Endodermal cell (in vitro differentiated cells): ENCODE measurements at regions not wholly inside any gene's neighbourhood (a gene's known extent, or its start where the extent isn't known, plus 50 kb on each side); places are given as distances from the start of the nearest gene placed in this dataset.

Source experiments
- DNase-seq: peaks from one replicate; pipeline ENCODE4 v3.0.0-alpha.2; 2017
- H3K27ac ChIP-seq: 2 replicates; pipeline ENCODE4 v1.5.1; 2013; ENCODE audit warnings: mild to moderate bottlenecking, low read depth, low read length, moderate library complexity
- H3K27me3 ChIP-seq: 2 replicates; pipeline ENCODE4 v1.6.1; 2013; ENCODE audit warnings: mild to moderate bottlenecking, low read length, moderate library complexity; ENCODE audit not compliant: insufficient read depth, control insufficient read depth, poor library complexity, severe bottlenecking
- H3K36me3 ChIP-seq: 2 replicates; pipeline ENCODE4 v1.7.0; 2013; ENCODE audit warnings: mild to moderate bottlenecking, low read length, moderate library complexity; ENCODE audit not compliant: control insufficient read depth, insufficient read depth
- H3K4me1 ChIP-seq: one replicate; pipeline ENCODE4 v1.7.0; 2013; ENCODE audit warnings: low read length; ENCODE audit not compliant: control insufficient read depth, insufficient read depth
- H3K4me3 ChIP-seq: 2 replicates; pipeline ENCODE4 v1.5.1; 2013; ENCODE audit warnings: mild to moderate bottlenecking, low read length, moderate library complexity
- H3K9ac ChIP-seq: 2 replicates; pipeline ENCODE4 v1.6.1; 2013; ENCODE audit warnings: mild to moderate bottlenecking, low read length, moderate library complexity; ENCODE audit not compliant: poor library complexity, severe bottlenecking; ENCODE audit errors: extremely low read depth
- H3K9me3 ChIP-seq: 2 replicates; pipeline ENCODE4 v1.6.1; 2013; ENCODE audit warnings: mild to moderate bottlenecking, low read length, moderate library complexity; ENCODE audit not compliant: control insufficient read depth
- H3K27ac Mint-ChIP-seq: 2 replicates; pipeline ENCODE4 v1.8.0; 2020; ENCODE audit warnings: mixed read lengths
- H3K27me3 Mint-ChIP-seq: 2 replicates; pipeline ENCODE4 v1.8.0; 2021; ENCODE audit warnings: mild to moderate bottlenecking, mixed read lengths; ENCODE audit not compliant: insufficient read depth
- H3K36me3 Mint-ChIP-seq: 2 replicates; pipeline ENCODE4 v1.8.0; 2020; ENCODE audit warnings: low read depth, mixed read lengths
- H3K4me1 Mint-ChIP-seq: 2 replicates; pipeline ENCODE4 v1.8.0; 2020; ENCODE audit warnings: mixed read lengths
- H3K4me3 Mint-ChIP-seq: 2 replicates; pipeline ENCODE4 v1.8.0; 2020; ENCODE audit warnings: mild to moderate bottlenecking, moderate library complexity, mixed read lengths
- H3K9me3 Mint-ChIP-seq: 2 replicates; pipeline ENCODE4 v1.8.0; 2020; ENCODE audit warnings: mild to moderate bottlenecking, mixed read lengths
- CTCF ChIP-seq: fragments of 200-600 bp; sonication (generic); conservative IDR thresholded peaks from 2 replicates; pipeline ENCODE4 v1.5.0; 2021; ENCODE audit warnings: antibody characterized with exemption, mild to moderate bottlenecking
- WGBS, 2 experiments: methylation state at CpG; one replicate each; pipeline versions ENCODE4 v1.1.5 to v1.1.7; 2013; ENCODE audit warnings: missing lambda C conversion rate in 2 of 2, mixed read lengths in 1 of 2; ENCODE audit not compliant: insufficient coverage in 1 of 2, insufficient read length in 1 of 2; 5-methylcytosine and 5-hydroxymethylcytosine counted together

GRCh38 chr5:28505121-28505520 is 1466.7 kb upstream of the CDH9 start:
- no peak for DNase-seq
- H3K4me3 Mint-ChIP-seq = no peak overlapping the region
- no peak overlapping the region for H3K27ac Mint-ChIP-seq
- no peaks in the 10 kb centered on the region for H3K36me3 Mint-ChIP-seq
- H3K4me3 ChIP-seq = no peak overlapping the region
- no peaks in the 10 kb centered on the region for H3K4me1 ChIP-seq
- H3K4me1 Mint-ChIP-seq = no peaks in the 10 kb centered on the region
- H3K9me3 ChIP-seq = peaks cover 17% of the 10 kb centered on the region
- H3K27me3 Mint-ChIP-seq = no peaks in the 10 kb centered on the region
- 90 to 93% methylated on average over 1 of the region's 1 CpG for WGBS, 2 experiments
- H3K9ac ChIP-seq = no peak overlapping the region
- no peak for TF ChIP-seq CTCF
- H3K9me3 Mint-ChIP-seq = peaks cover 18% of the 10 kb centered on the region
- H3K36me3 ChIP-seq = no peaks in the 10 kb centered on the region
- H3K27ac ChIP-seq = no peak overlapping the region
- H3K27me3 ChIP-seq = no peaks in the 10 kb centered on the region

GRCh38 chr5:28500511-28500910 is 1462.1 kb upstream of the CDH9 start:
- no peak overlapping the region for H3K27ac Mint-ChIP-seq

GRCh38 chr5:28499766-28500290 is 1461.4 kb upstream of the CDH9 start:
- no peaks in the 10 kb centered on the region for H3K27me3 ChIP-seq
- no peak overlapping the region for H3K9ac ChIP-seq
- no peaks in the 10 kb centered on the region for H3K36me3 ChIP-seq
- Mint-ChIP-seq H3K36me3 (no peaks in the 10 kb centered on the region), H3K9me3 (no peaks in the 10 kb centered on the region), H3K4me3 (no peak overlapping the region), H3K4me1 (no peaks in the 10 kb centered on the region), H3K27ac (no peak overlapping the region), H3K27me3 (no peaks in the 10 kb centered on the region)
- no peak overlapping the region for H3K4me3 ChIP-seq
- TF ChIP-seq CTCF = no peak
- no peak for DNase-seq
- no peak overlapping the region for H3K27ac ChIP-seq
- H3K4me1 ChIP-seq = no peaks in the 10 kb centered on the region
- no peaks in the 10 kb centered on the region for H3K9me3 ChIP-seq

More at GRCh38 chr5:28500511-28500910, 1462.1 kb upstream of the CDH9 start:
- no peak overlapping the region for H3K27ac ChIP-seq
- Mint-ChIP-seq H3K4me3 (no peak overlapping the region), H3K36me3 (no peaks in the 10 kb centered on the region), H3K9me3 (peaks cover 3% of the 10 kb centered on the region), H3K4me1 (no peaks in the 10 kb centered on the region), H3K27me3 (no peaks in the 10 kb centered on the region)
- H3K4me1 ChIP-seq = no peaks in the 10 kb centered on the region
- H3K9me3 ChIP-seq = no peaks in the 10 kb centered on the region
- no peak for TF ChIP-seq CTCF
- DNase-seq = no peak
- H3K9ac ChIP-seq = no peak overlapping the region
- no peak overlapping the region for H3K4me3 ChIP-seq
- no peaks in the 10 kb centered on the region for H3K27me3 ChIP-seq
- no peaks in the 10 kb centered on the region for H3K36me3 ChIP-seq
- WGBS, 2 experiments = 96 to 100% methylated on average over 1 to 2 of the region's 2 CpGs
